ENCODE measurements at regions not wholly inside any gene's neighbourhood (a gene's known extent, or its start where the extent isn't known, plus 50 kb on each side); places are given as distances from the start of the nearest gene placed in this dataset.

DNA sequence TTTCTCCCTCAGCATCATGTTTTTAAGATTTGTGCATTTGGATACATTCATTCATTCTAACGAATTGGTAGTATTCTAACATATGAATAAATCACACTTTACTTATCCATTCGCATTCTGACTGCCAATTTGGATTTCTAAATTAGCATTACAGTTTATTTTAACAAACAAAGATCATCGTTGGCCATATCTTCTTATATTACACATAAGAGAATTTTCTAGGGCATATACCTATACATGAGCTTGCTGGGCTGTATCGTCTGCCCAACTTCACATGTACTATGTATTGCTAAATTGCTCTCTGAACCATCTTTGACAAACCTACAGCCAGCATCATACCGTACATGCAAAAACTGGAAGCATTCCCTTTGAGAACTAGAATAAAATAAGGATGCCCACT is 265.8 kb upstream of the PPP2R3A start:
- TF ChIP-seq CTCF (IDR thresholded peaks at IDR 0.05) = no peak
- no peak for TF ChIP-seq POLR2A (IDR thresholded peaks at IDR 0.05)
- no peak for TF ChIP-seq EP300 (IDR thresholded peaks at IDR 0.05)
- TF ChIP-seq POLR2AphosphoS5 (IDR thresholded peaks at IDR 0.05) = no peak
